GF-D8 (cell line): ENCODE measurements at regions not wholly inside any gene's neighbourhood (a gene's known extent, or its start where the extent isn't known, plus 50 kb on each side); places are given as distances from the start of the nearest gene placed in this dataset.
"Not testable (repeated sequence)": the region's sequence is repeated elsewhere in the genome, so short reads cannot be mapped to it uniquely, and the experiment has no call there.

Experiments
- DNase-seq: peaks from one replicate; lab custom pipeline; 2025; lab: John Stamatoyannopoulos, UW

DNA sequence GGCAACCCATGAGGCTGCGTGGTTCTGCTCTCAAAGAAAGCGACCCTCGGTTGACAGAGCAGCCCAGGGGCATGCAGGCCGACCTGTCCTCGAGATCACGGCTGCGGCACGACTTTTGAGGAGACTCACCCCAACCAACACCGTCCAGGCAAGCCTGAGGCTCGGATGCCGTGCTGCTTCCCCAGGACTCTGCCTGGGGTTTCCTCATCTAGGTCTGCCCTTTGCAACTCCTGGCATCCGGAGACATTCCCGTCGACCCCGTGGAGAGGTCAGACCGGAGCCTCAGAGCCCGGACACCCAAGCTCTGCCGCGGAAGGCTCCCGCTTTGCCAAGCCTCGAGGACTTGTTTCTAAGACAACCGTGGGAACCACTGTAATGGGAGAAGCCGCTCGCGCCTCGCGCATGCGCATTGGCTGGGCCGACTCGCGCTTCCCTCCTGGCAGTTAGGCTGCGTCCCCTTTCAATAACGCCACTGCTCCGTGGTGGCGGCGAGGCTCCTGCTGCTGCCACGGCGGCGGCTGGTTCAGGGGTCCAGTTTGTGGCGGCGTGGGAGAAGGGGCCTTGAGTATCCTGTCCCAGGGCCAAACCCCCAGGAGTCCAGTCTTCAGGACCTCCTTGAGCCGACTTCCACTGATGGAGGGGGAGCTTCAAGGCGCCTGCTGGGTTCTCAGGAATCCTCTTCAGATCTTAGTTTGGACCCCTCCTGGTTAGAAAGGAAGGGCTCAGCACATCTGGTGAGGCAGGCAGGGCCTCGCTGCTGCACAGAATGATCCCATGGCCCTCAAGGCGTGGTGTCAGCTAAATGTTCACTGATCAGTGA, 101.7 kb upstream of the ZNF337 start:
- not testable (repeated sequence) for DNase-seq

DNA sequence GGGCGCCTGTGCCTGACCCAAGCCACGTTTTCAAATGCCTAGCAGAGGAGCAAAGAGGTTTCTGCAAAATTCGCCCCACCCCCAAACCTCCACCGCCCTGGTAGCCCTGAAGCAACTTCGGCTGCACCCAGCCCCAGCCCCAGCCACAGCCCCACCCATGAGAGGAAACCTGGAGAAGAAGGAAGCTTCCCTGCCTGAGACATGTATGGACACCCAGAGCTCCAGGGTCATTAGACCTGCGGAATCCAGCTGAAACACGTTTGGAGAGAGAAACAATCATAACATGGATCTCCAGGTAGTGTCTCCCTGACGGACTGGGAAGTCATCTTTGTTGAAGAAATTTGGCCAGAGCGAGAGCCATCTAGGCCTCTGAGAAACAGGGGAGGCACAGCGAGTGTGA, 100.4 kb upstream of the ZNF337 start:
- not testable (repeated sequence) for DNase-seq

DNA sequence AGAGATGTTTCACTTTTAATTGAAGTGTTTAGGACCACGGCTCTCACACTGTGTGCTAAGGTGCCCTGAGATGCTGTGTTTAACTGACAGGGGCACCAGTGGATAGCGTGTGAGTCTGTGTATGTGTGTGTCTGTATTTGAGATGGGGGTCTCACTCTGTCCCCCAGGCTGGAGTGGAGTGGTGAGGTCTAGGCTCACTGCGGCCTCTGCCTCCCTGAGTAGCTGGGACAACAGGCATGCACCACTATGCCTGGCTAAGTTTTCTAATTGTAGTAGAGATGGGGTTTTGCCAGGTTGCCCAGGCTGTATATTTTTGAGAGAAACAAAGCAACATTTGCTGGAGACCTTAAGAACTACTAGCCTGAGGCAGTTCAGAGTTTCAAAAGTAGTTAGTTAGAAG, 80.6 kb upstream of the ZNF337 start:
- not testable (repeated sequence) for DNase-seq

DNA sequence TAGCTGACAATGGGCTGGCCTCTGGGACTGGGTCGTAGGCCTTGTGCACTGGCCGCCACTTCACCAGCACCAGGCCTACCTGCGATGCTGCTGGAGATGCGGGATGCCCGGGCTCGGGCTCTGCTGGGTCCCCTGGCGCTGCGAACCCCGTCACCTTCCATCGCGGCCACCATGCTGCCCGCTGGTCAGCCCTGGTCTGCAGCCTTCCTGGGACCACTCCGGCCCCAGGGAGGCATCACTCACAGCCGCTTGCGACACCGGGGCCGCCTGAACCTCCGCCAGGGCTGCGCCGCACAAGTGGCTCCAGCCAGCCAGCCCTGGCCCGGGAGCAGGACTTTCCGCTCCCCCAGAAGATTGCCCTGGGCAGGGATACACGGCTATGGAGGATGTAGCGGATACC, 78.1 kb upstream of the ZNF337 start:
- not testable (repeated sequence) for DNase-seq

DNA sequence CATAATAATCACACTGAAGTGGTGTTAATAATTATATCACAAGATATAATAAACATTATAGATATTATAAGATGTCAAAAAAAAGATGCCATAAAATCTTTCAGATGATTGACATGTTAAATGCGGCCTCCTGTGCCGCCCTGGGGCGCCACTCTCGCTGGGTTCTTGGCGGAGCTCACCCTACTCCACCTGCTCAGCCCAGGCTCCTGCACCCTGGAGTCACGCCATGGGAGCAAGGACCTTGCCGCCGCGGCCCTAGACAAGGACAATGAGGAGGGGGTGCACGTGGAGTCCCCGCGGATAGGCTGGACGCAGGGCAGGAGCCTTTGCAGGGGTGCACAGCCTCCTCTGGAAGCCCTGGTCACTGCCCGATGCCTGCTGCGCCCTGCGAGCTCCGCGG, 77.5 kb upstream of the ZNF337 start:
- not testable (repeated sequence) for DNase-seq

DNA sequence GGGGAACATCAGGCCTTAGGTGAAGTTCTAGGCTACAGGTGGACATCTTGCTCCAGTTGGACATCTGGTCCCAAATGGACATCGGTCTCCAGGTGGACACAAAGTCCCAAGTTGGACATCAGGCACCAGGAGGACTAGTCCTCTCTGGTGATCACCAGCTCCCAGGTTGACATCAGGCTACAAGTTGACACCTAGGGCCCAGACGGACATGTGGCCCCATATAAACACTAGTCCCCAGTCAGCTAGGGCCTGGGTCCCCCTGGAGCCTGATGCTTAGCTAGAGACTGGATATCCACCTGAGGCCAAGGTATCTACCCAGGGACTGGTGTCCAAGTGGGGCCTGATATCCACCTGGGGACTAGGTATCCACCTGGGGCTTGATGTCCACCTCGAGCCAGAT, 75.8 kb upstream of the ZNF337 start:
- not testable (repeated sequence) for DNase-seq

DNA sequence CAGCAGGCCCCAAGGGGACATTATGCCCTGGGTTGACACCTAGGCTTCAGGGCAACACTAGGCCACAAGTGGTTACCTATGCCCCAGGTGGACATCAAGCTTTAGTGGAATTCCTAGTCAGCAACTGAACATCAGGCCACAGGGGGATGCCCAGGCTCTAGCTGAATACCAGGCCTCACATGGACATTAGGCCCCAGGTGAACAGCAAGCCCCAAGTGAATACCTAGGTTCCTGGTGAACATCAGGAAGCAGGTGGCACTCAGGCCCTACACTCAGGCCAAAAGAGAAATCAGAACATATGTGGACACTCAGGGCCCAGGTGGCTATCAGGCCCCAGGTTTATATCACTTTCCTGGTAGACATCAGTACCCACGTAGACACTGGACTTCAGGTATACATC, 75.2 kb upstream of the ZNF337 start:
- not testable (repeated sequence) for DNase-seq

DNA sequence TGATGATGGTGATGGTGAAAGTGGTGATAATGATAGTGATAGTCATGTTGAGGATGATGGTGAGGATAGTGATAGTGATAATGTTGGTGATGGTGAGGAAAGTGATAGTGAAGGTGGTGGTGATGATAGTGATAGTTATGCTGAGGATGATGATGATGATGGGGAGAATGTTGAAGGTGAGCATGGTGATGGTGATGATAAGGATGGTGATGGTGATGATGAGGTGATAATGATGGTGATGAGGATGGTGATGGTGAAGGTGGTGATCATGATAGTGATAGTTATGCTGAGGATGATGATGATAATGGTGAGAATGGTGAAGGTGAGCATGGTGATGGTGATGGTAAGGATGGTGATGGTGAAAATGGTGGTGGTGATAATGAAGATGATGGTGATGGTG, 64.9 kb upstream of the ZNF337 start:
- DNase-seq, result no peak

DNA sequence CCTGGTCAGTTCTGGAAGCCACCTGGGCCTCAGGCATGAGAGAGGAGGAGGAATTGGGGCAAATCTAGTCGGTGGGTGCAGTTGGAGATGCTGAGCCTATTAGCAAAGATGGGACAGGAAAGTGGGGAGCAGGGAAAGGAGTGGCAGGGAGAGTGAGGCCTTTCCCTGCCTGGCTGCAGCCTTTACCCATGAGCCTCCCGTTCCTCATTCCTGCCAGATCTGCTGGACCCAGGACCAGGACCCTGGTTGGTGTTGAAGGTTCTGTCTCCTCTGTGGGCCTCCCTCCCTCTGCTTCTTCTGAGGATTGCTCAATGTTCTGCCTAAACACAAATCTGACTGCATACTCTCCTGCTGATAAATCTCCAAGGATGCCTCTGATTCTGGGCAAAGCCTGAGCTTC, 64.4 kb upstream of the ZNF337 start:
- DNase-seq, result not testable (repeated sequence)

DNA sequence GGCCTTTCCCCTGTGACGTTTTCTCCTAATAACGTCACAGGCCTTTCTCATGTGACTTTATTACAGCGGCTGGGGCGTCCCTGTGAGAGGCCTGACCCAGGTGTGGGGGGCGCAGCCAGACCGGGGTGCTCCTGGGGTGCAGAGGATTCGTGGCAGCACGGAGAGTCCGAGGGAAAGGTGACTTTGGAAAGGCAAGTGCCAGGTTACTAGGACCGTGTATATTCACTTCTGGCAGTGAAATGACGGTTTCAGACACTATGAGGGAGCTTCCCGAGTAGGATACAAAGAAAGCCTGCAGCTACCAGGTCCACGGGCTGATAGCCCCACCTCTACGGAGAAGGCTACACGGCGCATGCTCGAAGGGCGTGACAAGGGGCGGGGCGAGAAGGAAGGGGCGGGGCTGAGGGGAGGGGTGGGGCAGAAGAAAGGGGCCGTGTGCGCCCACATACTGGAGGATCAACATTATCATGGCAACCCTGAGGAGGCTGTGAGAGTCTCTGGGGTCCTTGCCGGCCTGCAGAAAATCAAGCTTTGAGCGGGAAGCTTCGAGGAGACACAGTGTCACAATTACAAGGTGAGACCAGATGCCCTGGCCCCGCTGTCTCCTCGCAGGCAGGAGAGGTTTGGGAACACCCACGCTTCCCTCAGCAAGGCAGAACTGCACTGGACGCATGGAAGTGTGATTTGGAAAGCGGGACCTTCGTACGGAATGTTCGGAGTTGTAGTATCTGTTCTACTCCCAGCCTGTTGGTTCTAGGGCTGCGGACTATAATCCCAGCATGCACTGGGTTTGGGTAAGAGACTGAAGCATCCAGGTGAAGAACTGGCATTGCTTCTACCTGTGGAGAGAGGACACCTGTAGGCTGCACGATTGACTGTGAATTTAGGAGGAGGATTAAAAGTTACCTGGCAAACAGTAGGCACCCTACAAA, 54.4 kb upstream of the ZNF337 start:
- no peak for DNase-seq

DNA sequence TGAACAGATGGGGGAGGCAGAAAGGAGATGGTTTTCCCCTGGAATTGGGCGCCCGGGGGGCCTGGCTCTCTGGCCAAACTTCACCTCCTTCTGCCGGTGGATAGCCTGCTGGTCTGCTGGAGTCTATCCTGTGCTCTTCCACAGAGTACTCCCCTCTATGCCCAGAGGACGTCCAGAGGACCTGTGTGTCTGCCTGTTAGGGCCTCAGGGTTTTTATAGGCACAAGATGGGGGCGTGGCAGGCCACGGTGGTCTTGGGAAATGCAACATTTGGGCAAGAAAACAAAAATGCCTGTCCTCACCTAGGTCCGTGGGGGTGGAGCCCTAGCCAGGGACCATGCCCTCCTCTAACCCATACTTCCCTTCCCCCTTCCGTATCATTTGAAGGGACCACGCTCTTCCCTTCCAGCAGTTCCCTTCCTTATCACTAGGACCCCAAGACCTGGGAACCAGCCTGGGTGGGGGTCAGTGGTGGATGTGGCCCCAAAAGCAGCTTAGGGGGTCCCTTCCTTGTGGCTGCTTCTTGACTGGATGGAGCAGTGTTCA, 53.6 kb upstream of the ZNF337 start:
- no peak for DNase-seq

DNA sequence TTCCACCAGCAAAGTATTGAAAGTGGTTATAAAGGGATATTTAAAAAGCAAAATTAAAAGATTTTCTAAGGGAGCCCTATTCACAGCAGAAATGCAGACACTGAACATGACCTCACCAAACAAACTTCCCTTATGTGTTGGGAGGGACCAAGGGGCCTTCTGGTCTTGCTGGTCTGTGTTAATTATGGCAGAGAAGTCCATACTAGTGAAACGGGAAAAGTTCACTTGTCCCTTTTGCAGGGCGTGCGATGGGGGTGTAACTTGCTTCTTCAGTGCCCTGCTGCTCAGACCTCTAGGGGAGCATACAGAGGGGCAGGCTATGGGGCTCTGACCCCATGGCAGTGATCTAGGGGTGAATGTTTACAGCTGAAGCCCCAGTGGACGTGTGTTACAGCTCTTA, 53.0 kb upstream of the ZNF337 start:
- DNase-seq, result no peak
